Stimulated activated CD4-positive, alpha-beta T cell treated with anti-CD3 and anti-CD28 coated beads, Interleukin-15, amount 100 ng/mL, for 48 hours (primary cell): ENCODE measurements at regions not wholly inside any gene's neighbourhood (a gene's known extent, or its start where the extent isn't known, plus 50 kb on each side); places are given as distances from the start of the nearest gene placed in this dataset.
"Not testable (repeated sequence)": the region's sequence is repeated elsewhere in the genome, so short reads cannot be mapped to it uniquely, and the experiment has no call there.

Experiments
- DNase-seq, 2 donors: peaks; one replicate each; pipeline ENCODE4 v3.0.0-alpha.2; 2020; ENCODE audit warnings: low read depth in 2 of 2

GRCh38 chr9:71508141-71508540 lies 260.2 kb downstream of the CEMIP2 start:
- not testable (repeated sequence) for DNase-seq

GRCh38 chr9:71506821-71507220 lies 261.5 kb downstream of the CEMIP2 start:
- DNase-seq = no peak

DNA sequence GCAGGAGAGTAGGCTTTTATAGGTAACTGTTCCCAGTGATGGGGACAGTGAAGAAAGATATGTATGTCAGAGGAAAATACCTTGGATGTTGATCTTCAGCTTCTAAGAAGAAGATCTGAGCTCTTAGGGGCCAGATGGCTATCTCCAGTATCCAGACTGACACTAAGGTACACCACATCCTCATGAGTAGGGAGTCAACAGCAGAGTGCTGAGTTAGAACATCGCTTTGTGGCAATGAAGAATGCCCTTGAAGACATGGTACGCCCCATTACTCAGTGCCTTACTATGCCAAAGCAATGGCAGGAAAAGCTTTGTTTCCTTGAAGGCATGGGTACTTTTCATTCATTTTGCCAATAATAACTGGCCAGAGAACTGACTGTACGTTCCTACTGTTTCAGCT lies 263.7 kb downstream of the CEMIP2 start:
- DNase-seq = no peak

- no peak for DNase-seq
These were observed 269.6 kb downstream of the CEMIP2 start for GRCh38 chr9:71498691-71499090.

- no peak for DNase-seq
These were observed 277.5 kb downstream of the CEMIP2 start for GRCh38 chr9:71490810-71491209.

DNA sequence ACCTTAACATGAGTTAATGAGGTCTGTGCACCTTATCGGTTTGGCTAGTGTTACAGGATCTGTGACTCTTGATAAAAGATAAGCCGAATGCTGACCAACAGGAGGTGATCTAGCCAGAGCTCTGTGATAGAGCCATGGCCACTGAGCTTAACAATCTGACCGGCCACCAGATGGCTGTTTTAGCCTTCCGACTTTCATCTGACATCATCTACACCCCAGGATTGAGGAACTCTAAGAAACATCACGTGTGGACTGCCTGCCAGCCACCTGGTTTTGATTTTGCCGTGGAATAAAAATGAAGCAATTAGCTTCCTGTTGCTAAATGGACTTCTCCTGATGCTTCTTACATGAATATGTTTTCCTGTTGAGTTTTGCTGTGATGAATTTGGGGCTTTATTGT lies 281.3 kb downstream of the CEMIP2 start:
- DNase-seq = no peak

- DNase-seq = no peak
These were observed 283.0 kb downstream of the CEMIP2 start for GRCh38 chr9:71485326-71485725.

DNA sequence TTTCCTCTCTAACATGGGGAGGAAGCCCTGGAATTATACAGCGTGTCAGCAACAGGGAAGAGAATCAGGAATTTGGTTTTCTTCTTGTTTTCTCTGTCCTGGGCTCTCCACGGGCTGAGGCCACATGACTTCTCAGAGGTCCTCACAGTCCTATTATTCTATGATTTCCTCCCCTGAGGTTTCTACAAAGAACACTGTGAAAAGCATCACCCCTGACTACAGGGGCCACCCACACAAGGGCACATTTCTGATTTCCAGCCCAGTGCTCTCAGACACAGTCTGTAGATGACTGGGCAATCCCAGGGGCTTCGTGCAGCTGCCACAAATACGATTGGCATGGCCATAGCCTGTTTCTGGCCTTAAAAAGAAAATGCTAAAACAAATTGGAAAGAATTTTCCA lies 284.9 kb downstream of the CEMIP2 start:
- DNase-seq = no peak

DNA sequence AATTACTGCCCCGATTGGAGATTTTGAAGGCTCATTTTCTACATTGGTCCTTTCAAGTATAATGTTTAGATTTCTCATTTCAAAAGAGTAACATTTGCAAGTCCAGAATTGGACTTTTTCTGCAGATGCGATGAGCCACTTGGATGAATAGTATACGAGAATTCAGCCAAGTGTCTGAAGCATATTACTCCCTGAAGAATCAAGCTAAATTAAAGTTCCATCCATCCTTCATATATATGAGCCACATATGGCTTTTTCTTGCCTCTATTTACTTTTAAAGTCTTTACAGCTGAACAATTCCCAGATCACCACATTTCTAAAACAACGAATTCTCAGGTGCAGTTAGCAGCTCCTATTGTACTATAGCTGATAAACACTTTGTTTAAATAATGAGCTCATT lies 288.7 kb downstream of the CEMIP2 start:
- DNase-seq = no peak

GRCh38 chr9:71472400-71472799 lies 295.9 kb downstream of the CEMIP2 start:
- no peak for DNase-seq

GRCh38 chr9:71465392-71465791 lies 302.9 kb downstream of the CEMIP2 start:
- no peak for DNase-seq

DNA sequence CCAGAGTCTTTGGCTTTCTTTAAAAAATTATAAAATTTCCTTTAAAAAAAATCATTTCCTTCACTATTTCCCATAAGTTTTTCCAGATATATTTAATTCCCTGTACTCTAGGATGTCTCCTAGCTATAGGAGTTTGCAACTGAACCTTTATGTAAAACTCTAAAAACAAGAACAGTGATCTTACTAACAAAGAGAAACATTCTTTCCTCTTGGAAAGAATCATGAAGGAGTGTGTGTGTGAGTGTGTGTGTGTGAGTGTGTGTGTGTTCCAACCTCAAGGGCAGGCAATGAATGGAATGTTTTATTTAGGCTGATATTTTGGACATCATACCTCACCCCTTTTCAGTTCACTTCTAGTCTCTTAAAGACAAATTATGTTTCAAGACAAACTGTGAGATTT lies 309.2 kb downstream of the CEMIP2 start:
- DNase-seq = no peak

DNA sequence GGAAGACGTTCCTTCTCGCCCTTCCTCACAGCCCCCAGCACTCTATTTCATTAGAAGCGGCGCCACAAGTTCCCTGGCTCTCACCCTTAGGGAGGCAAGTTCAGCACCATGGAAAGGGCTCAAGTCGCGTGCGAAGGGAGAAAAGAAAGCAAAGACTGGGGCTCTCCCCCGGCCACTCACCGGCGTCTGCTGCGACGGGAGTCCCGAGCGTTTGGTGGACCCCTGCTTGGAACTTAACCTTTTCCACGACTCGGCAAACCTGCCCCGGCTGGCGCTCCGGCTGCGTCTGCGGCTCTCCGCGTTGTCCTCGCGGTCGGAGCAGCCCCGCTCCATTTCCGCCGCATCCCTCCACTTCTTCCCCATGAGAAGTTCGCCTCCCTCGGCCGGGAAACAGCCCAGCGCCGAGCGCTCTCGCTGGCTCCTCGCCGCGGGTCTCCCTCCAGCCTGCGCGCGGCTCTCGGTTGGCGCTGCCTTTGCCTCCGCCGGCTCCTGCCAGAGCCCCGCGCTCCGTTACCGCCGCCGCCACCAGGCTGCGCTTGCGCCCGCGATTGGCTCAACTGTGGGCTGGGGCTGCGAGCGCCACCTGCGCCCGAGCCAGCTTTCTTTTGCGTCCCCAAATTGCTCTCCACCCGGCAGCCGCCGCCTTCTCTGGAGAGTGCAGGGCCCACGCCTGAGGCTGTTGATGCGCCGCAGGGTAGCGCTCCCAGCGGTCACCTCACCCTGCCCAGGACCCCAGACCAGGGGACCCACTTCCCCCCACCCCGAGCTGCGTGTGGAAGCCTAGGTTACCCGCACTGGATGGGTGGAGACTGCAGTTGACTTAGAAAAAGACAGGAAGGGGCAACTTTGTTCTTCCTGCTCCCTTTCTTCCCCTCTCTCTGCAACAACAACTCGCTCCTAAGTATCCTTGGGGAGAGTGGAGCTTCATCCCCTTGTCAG lies 321.6 kb downstream of the CEMIP2 start:
- peak in 1 of 2 donors; percentile 16 for DNase-seq

DNA sequence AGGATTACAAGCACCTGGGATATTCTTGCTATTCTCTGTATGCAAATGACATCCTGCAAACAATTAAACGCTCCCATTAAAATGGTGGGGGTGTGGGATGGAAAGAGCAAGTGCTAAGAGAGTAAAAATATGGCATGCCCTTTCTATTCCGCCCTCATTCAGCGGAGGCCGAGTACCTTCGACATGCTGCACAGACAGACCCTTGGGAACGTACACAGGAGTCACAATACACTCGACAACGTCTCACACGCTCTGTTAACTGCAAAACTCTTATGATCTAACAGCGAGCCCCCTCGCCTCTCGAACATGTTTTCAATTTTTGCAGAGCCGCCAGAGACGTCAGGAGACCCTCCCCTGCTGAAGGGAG lies 322.2 kb downstream of the CEMIP2 start:
- no peak for DNase-seq

DNA sequence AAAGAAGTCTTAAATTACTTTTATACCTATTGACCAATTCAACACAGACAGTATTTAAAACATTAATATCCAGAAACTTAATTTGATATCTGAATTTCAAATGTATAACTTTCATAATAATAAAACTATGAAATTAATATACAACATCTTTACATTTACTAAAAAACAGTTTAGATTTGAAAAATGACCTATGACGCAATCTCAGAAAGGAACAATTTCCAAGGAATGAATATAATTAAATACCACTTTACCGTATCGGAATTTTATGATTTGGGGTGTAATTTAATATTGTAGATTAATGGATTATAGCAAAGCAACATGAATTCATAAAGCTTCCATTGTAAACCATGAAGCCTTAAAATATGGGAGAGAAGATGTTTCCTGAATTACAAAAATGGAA lies 321.5 kb upstream of the TRPM3 start:
- no peak for DNase-seq

DNA sequence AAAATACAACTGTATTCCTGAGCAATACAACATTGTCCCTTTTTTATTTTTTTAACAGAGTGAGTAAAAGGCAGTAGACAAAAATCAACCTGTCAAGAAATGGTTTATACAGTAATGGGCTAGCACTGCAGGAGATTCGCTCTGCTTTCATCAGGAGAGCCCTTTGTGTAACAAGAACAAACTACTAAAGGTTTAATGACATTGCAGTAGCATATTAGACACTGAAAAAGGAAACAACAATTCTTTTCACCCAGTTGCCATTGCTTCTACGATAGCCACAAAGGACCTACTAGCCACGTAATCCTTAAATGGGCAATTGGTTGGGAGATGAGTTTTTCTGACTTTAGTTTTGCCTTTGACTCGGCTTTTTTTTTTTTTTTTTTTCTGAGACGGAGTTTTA lies 319.8 kb upstream of the TRPM3 start:
- no peak for DNase-seq

- no peak for DNase-seq
These were observed 310.5 kb upstream of the TRPM3 start for GRCh38 chr9:71431931-71432330.

DNA sequence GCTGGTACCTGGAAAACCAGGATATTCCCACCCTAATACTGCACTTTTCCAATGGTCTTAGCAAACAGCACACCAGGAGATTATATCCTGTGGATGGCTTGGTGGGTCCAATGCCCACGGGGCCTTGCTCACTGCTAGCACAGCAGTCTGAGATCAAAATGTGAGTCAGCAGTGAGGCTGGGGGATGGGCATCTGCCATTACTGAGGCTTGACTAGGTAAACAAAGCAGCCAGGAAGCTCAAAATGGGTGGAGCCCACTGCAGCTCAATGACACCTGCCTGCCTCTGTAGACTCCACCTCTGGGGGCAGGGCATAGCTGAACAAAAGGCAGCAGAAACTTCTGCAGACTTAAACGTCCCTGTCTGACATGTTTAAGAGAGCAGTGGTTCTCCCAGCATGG lies 285.9 kb upstream of the TRPM3 start:
- DNase-seq = not testable (repeated sequence)

DNA sequence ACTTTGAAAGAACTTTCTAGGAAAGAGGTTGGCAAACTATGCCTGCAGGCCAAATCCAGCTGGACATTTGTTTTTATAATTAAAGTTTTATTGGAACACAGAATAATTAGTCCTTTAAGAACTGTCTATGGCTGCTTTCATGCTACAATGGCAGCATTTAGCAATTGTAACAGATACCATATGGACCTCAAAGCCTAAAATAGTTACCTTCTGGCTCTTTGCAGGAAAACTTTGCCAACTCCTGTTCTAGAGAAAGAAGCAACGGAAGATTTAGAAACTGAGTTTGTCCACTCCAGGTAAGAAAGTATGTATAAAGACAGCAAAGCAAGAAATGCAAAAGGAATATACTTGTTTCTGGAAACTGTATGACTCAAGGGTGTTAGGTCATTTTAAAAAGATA lies 281.7 kb upstream of the TRPM3 start:
- no peak for DNase-seq

GRCh38 chr9:71393005-71393404 lies 271.6 kb upstream of the TRPM3 start:
- DNase-seq = no peak

- DNase-seq = no peak
These were observed 262.9 kb upstream of the TRPM3 start for GRCh38 chr9:71384343-71384742.

- DNase-seq = no peak
These were observed 262.0 kb upstream of the TRPM3 start for GRCh38 chr9:71383308-71383940.

- DNase-seq = no peak
These were observed 246.7 kb upstream of the TRPM3 start for GRCh38 chr9:71368157-71368556.
